ENCODE measurements at regions not wholly inside any gene's neighbourhood (a gene's known extent, or its start where the extent isn't known, plus 50 kb on each side); places are given as distances from the start of the nearest gene placed in this dataset.

DNA sequence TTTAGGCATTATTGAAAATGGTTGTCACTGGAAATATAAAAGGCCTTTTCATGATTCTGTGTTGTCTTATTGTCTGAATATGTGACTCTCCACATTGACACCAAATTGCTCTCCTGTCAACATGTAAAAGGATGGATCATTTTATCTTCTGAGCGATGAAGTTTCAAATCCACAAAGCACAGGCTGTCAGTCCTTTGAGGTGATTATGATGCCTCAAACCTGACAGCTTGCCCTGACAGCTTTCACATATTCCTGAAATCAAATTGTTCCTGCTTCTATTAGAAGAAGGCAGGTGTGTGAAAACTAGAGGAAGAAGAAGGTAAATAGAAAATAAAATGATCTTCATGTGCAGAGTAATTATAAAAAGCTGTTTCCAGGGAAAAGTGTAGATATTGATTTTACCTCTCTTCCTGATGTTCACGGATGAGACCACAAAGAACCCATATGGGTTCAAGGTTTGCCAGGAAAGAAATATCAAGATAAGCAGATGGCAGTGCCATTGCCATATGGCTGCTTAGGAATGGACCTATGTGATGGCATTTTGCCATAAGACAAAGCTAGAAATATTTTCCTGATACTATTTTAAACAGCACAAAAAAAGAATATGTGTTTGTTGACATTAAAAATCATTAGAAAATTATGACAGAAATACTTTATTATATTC, 1006.3 kb upstream of the AGA start:
- DNase-seq: no peak

DNA sequence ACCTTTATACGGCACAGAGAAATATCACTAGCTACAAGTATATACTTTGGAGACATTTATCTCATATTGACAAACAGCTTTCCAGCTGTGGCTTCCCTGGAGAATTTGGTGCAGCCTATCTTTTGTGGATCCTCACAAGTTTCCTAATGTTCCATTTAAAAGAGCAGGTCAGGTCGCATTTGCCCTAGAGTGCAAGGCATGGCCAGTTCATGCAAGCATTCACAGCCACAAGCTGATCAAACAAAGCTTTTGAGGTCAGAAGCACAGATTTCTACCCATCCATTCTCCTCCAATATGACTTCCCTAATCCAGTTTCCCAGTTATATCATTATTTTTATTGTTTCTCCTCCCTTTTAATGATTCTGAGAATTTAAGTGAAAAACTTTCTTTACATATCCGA, 1008.4 kb upstream of the AGA start:
- DNase-seq: no peak

DNA sequence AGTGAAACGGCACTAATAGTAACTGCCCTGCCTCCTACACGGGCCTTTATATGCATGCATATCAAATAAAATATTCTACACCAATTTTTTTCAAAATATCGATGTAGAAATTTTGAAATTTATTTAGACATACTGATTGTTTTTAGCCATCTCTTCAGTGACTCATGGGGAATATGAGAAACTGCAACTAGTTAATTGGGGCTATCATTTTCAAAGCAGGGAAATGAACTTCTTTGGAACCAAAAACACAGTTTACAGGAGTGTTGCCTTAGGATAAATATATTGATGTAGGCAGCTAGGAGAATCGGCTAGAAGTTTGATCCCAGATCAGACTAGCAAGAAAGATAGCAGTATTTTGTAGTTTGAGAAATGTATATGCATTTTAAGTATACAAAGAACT, 1010.8 kb upstream of the AGA start:
- DNase-seq: no peak

DNA sequence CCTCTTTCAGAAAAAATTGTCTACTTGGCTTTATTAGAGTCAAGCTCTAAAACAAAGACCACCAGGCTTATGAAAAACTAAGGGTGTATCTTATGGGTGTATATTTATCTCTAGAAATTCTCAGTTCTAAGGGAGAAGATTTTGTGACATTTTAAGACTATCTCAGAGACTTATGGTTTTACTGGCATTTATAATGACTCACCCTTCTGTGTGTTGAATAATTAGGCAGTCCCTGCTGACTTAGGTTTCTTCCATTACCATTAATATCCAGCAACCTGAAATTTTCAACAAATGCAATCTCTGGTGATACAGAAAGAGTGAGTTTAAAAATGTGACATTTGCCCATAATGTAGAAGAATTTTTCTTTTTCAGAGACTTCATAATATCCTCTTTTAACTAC, 1015.0 kb upstream of the AGA start:
- DNase-seq: no peak

DNA sequence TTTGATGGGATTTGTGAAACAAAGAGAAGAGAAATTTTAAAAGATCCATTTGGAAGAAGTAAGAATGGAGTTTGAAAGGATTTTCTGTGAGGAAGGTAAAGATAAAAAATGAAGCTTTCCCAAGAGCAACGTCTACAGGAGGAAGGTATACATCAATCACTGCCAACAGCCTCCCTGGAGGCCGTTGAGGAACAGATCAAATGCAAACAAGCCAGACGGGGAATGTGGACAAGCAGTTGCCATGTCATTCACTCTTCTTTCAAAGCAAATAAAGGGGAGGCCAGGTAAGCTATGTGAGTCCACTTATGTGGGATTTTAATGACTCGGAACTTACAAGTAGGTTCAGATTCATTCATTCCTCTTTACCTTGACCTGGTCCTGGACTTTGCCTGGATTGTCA, 1020.5 kb upstream of the AGA start:
- DNase-seq: no peak

DNA sequence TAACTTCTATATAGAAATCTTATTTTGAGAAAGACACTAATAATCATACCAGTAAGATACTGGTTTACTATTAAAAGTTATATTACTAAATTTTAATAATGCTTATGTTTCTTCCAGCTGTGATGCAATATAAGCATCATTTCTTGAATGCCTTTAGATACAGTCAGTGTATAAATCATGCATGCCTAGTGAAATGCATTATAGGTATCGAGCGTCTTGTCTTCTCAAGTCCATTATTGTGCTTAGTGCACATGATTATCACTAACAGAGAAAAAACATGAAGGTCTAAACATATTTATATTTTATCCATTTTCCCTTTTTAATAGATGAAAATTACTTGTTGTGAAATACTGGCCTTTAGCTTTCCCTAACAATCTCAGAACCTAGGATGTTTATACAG, 1021.5 kb upstream of the AGA start:
- no peak for DNase-seq

DNA sequence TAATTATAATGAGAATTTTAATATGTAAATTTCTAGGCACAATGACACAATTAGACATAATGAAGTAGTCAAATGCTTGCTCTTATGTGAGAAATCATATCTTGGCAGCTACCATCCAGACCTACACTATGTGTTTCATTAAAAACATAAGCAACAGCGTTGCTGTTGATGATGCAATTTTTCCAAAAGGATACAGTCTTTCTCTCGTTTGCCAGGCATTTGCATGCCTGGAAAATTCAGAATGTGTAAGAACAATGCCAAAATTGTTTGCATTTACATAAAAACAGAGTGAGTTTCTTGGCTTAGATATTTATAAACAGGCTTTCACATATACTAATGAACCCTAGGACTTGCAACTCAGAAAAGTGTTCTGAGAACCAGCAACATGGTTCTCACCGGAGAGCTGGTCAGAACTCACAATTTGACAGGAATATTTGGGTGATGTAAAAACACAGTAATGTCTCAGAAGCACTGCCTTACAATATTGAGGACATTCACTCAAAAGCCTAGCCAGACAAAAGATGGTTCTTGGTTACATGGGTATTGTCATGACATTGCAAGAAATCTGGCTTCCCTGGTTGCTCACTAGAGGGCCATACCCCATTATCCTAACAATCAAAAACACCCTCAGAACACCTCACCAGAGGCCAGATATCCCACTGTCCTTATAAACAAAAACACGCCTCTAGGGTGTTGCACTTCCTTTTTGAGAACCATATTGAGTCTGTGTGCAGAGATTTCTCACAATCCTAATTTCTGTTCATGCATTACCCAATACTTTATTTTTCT, 1029.0 kb upstream of the AGA start:
- no peak for DNase-seq

DNA sequence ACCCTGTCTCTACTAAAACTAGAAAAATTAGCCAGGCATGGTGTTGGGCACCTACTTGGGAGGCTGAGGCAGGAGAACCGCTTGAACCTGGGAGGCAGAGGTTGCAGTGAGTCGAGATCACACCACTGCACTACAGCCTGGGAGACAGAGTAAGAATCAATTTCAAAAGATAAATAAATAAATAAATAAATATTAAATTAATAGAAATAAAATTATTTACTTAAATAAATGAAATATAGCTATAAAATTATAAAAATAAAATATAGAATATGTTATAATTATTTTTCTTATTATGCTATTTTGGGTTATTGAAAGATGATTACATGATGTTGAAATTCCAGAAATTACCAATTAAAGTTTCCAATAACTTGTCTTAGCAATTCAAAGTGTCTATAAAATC, 1029.8 kb upstream of the AGA start:
- DNase-seq: no peak

DNA sequence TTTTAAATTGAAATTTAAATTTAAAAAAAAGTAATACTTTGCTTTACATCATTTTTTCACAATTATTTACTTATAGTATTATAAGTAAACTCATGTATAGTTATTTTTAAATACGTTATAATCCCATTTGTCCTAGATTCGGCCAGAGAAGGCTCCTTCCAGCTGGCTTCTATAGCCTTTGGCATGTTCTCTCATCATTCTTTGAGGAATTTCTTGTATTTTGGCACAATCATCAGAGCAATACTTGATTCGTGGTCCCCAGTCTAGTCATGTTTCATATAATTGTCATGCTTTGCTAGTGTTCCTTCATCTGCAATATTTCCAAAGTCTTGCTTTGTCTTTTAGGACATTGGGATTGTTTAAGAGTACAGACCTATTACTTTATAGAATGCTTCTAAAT, 1037.9 kb upstream of the AGA start:
- DNase-seq: no peak

DNA sequence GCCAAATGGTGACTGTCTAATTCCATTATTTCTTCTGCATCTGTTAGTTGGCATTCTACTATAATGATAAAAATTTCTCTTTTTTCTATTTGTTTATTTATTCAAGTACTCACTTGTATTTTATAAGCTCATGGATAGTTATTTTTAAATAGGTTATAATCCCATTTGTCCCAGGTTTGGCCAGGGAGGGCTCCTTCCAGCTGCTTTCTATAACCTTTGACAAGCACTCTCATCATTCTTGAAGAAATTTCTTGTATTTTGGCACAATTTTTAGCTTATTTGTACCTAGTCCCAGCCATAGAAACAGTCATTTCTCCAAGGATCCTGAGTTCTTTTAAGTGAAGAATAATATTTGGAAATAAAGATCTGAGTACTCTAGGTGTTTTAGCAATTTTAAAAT, 1038.6 kb upstream of the AGA start:
- no peak for DNase-seq

DNA sequence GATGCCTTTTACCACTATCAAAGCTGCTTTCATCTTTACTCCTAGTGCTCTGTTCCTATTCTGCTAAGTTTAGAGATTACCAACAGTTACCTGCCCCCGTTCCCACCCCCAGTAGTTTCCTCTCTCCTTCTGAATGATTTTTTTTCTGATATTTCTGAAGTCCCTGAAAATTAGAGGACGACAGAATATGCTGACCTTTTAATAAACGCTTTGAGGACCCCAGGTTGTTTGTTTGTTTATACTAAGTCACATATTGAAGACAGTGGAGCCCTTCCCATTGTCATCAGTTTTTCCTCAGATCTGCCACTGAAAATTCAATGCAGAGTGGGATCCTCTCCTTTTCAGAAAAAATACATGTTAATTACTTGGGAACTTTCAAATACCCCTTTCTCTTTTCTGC, 1039.3 kb upstream of the AGA start:
- DNase-seq: no peak

DNA sequence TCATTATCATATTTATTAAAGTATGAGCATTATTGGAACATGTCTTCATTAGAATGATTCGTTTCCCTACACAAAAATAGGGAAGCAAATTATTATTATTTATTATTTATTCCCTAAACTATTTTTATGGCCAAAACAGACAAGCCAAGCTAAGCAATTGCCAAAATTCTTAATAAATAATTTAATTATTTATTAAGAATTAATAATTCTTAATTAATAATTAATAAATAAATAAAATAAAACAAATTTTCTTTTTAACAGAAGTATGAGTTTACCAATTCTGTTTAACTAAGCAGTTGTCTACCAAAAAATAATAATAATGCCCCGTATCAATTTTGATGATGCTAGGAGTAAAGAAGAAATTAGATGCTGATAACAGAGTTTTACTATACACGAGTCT, 1080.8 kb upstream of the AGA start:
- DNase-seq: no peak

DNA sequence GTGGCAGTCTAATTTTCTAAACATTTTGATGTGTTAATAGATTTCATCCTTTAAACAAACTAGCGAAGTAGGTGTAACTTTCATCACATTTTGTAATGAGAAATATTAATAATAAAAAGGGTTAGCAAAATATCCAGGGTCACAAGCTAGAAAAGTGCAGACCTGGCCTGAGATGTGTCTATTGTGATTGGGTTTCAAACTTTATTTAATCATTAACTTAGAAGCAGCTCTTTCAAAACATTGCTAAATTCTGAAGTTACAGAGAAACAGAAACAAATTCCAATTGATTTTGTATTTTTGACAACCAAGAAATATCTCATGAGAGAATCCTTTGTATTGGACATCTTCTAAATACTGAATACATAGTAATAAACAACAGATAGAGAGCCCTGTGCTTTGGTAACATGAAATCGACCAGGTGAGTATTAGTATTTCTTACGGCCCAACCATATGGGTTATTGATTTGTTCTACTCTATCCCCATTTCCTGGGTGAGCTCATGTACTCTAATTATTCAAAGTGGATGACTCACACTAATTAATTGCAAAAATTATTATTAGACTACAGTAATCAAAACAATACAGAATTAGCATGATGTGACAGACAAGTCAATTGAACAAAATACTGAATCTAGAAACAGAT, 1093.8 kb upstream of the AGA start:
- DNase-seq: no peak

DNA sequence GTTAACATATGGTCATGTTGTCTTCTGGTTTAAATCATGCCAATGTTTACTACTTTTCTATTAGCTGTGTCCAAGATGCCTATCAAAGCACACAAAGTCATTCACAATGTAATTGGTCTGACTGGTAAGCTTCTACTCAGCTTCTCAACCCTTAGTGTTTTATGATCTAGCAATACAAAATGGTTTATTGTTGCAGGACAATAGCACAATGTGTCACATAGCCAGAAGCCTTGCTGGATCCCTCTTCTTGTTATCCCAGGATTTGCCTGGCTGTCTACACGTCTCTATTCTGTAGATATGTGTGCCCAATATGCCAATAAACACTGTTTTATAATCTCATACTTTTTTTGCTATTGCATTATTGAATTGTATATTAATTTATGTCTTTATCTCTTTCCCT, 1111.0 kb upstream of the AGA start:
- no peak for DNase-seq

DNA sequence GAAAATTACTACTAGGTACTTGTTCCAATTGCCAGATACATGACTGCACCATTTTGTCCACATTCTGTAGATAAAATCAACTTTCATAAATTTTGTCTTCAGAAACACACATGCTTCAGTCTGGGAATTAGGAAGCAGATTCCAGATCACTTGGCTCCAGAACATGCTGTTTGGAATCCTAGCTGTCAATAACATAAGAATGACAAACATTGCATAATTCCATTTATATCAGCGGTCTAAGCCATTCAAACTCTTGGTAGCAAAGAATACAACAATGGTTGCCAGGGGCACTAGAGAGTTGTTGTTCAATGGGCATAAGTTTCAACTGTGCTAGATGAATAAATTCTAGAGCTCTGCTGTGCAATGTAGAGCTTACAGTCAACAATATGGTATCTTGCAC, 1112.1 kb upstream of the AGA start:
- DNase-seq: no peak

DNA sequence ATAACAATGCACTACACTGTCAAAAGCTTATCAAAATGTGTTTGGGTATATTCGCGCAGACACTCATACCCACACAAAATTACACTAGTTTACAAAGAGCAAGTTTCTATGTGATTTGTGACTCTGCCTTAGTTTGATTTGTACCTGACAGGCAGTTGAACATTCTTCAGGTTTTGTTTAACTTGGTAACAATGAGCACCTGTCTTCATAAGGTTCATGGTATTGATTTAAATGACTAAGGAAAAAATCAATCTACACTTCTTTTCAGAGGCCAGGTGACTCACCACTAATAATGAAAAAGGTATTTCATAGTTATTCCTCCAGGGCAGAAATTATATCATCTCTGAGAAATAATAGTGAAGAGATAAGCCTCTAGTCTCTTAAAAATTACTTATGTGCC, 1114.6 kb upstream of the AGA start:
- DNase-seq: no peak

DNA sequence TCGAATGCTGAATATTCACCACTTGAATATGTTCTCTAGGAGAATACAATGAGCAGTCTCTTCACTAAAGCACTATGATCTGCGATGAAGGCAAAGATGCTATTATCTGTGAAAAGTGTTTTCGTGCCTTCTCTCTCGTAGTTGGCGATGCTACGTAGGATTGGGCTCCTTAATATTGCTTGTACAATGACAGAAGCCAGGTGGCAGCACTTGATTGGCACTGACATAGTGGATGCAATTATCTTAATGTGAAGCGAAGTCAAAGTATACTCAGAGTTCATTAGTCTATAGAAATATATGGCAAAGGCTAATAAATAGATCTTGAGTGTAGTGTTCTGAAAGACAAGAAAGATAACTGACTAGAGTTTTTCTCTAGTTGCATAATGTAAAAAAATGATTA, 1135.7 kb upstream of the AGA start:
- no peak for DNase-seq

DNA sequence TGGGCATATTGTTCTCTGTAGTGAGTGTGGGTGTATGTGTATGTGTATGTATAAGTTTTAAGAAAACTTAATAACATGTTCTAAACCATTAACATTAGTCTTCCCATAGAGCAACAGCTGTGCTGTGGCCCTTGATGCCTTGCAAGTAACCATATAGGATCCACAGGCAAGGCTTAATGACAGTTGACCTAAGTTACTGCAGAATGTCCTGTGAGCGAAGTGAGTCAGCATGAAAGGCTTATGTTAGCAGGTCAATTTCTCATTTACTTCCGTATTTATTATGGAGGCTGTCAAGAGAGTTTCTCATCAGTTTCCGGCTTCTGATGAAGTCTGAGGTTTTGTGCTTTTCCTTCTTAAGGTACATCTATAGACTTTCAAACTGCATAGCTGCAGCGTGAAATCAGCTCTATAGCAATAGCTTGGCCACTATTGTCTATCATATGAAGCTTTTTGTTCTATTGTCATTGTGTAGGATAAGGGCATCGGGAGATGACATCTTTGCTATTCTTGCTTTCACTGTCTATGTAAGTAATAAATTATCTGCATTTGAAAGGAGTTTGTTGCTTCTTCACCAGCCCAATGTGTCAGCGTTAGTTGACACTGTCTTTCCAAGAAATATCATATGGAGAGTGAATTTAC, 1153.4 kb upstream of the AGA start:
- no peak for DNase-seq

DNA sequence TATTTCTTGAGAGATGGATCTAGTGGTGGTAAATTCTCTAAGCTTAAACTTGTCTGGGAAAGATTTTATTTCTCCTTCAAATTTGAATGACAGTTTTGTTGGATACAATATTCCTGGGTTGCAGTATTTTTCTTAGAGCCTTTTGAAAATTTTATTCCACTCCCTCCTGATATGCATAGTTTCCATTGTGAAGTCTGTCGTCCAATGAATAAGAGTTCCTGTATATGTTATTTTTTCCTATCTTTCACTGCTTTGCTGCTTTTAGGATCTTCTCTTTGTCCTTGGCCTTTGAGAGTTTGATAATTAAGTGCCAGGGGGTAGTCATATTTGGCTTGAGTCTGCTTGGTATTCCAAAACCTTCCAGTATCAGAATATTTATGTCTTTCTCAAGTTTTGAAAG, 1156.4 kb upstream of the AGA start:
- DNase-seq: no peak

DNA sequence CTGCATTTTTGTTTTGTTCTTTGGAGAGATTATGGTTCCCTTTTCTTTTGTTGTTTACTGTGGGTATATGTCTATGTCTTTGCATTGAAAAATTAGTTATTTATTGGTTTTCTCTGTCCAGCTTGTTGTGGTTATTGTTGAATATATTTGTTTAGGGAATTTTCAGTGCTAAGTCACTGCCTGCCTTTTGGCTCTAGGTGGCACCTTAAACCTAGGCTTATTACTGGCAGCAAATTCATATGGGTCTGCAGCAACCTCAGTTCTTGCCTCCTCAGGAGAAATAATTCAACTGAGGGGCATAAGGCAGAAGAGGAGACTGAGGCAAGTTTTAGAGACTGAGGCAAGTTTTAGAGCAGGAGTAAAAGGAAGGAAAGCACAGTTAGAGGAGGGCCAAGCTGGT, 1157.3 kb upstream of the AGA start:
- no peak for DNase-seq

DNA sequence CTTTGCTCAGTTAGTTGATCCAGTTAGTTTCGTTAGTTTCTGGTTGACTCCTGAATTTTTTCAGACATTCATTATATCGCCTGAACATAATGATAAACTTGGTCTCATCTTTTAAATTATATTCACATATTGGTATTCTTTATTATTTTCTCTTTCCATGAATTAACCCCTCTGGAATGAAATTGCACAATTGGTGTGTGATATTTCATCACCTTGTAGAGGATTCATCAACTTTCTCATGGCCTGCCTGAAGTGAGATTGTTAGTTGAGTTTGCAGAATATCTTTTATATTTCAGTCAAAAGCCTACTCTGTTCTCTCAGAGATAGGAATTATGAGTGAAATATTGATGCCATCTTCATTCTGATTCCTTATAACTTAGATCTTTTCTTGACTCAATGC, 1160.6 kb upstream of the AGA start:
- DNase-seq: no peak

DNA sequence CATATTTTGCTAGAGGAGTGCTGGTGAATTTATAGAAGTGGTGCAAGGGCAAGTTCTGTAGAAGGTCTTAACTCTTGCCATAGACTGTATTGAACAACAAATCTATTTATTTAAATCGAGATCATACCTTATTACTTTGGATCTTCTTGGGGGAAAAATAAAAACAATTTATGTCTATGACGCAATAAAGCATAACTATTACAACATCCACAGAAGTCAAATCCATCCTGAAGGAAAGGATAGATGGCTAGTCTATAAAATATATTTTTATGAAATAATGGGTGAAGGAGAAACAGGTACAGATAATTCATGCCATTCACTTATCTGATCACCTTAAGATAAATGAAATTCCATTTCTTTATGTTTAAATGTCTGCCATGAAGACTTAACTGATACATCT, 1168.8 kb upstream of the AGA start:
- DNase-seq: no peak

DNA sequence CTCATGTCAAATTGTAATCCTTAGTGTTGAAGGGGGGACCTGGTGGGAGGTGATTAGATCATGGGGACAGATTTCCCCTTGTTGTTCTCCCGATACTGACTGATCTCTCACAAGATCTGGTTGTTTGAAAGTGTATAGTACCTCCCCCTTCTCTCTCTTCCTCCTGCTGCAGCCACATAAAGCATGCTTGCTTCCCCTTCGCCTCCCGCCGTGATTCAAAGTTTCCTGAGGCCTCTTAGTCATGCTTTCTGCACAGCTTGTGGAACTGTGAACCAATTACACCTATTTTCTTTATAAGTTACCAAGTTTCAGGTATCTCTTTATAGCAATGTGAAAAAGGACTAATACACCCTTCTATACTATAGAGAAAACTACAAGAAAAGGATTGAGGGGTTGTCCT, 1170.5 kb upstream of the AGA start:
- no peak for DNase-seq

DNA sequence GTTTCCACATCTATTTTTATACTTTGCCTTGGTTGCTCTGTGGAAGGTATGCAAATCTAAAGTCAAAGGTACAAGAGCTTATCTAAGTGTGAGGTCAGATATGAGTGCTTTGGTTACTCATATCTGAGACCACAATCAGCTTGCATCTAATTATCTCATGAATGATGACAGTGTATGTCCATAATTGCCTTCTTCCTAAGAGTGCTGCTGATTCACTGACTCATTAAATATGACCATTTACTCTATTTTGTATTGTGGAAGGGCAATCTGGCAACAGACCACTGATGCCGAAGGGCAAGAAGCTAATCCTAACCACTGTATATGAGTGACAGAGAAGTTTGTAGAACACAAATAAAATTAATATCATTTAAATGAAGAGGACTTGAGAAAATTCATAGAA, 1190.2 kb upstream of the AGA start:
- peak; percentile 2 for DNase-seq
